Type B pancreatic cell (in vitro differentiated cells): ENCODE measurements at regions not wholly inside any gene's neighbourhood (a gene's known extent, or its start where the extent isn't known, plus 50 kb on each side); places are given as distances from the start of the nearest gene placed in this dataset.

Experiments used
- DNase-seq: peaks from one replicate; pipeline ENCODE4 v3.0.0; 2021; ENCODE audit warnings: mixed read lengths; ENCODE audit not compliant: unreplicated experiment; ENCODE audit errors: extremely low spot score
- H3K27ac Mint-ChIP-seq: 2 replicates; pipeline ENCODE4 v1.8.0; 2021; ENCODE audit warnings: mild to moderate bottlenecking, mixed read lengths
- H3K27me3 Mint-ChIP-seq: 2 replicates; pipeline ENCODE4 v1.8.0; 2021; ENCODE audit warnings: mixed read lengths
- H3K36me3 Mint-ChIP-seq: 2 replicates; pipeline ENCODE4 v1.8.0; 2021; ENCODE audit warnings: mixed read lengths
- H3K4me1 Mint-ChIP-seq: one replicate; pipeline ENCODE4 v1.8.0; 2021; ENCODE audit warnings: mixed read lengths; ENCODE audit not compliant: unreplicated experiment
- H3K4me3 Mint-ChIP-seq: 2 replicates; pipeline ENCODE4 v1.8.0; 2021; ENCODE audit warnings: mild to moderate bottlenecking, mixed read lengths
- H3K9me3 Mint-ChIP-seq: 2 replicates; pipeline ENCODE4 v1.8.0; 2021; ENCODE audit warnings: mixed read lengths
- CTCF ChIP-seq: fragments of 200-600 bp; sonication (generic); conservative IDR thresholded peaks from 2 replicates; pipeline ENCODE4 v1.5.0; 2021; ENCODE audit warnings: antibody characterized with exemption, mild to moderate bottlenecking

GRCh38 chr2:65813631-65814173 is 381.3 kb upstream of the SPRED2 start:
- H3K4me3 Mint-ChIP-seq, result no peak overlapping the region
- H3K9me3 Mint-ChIP-seq, result peaks cover 10% of the 10 kb centered on the region
- H3K27me3 Mint-ChIP-seq, result no peaks in the 10 kb centered on the region
- H3K4me1 Mint-ChIP-seq, result peaks cover 20% of the 10 kb centered on the region
- TF ChIP-seq CTCF, result no peak
- H3K27ac Mint-ChIP-seq, result peak overlapping the region; percentile 25
- no peak for DNase-seq
- no peaks in the 10 kb centered on the region for H3K36me3 Mint-ChIP-seq

- peaks cover 17% of the 10 kb centered on the region for H3K9me3 Mint-ChIP-seq
- no peak overlapping the region for H3K4me3 Mint-ChIP-seq
- no peaks in the 10 kb centered on the region for H3K36me3 Mint-ChIP-seq
- no peak for TF ChIP-seq CTCF
- no peak for DNase-seq
- no peaks in the 10 kb centered on the region for H3K27me3 Mint-ChIP-seq
- H3K4me1 Mint-ChIP-seq, result peaks cover 20% of the 10 kb centered on the region
- peak overlapping the region; percentile 25 for H3K27ac Mint-ChIP-seq
Measured at GRCh38 chr2:65812887-65813286, 380.5 kb upstream of the SPRED2 start.

DNA sequence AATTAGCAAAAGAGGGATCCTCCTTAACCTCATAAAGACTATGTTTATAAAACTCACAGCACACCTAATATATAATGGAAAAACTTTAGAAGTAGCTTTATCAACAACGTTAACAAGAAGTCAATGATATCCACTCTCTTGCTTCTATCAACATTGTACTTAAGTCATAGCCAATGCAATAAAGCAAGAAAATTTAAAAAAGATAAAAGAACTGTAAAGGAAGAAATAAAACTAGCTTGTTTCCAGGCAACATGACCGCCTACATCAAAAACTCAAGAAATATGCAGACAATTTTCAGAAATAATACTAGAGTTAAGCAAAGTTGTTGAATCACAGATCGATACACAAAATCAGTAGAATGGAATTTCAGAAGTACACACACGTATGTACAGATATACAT is 375.5 kb upstream of the SPRED2 start:
- peaks cover 15% of the 10 kb centered on the region for H3K9me3 Mint-ChIP-seq
- peaks cover 6% of the 10 kb centered on the region for H3K36me3 Mint-ChIP-seq
- H3K4me1 Mint-ChIP-seq, result peaks cover 4% of the 10 kb centered on the region
- no peak overlapping the region for H3K27ac Mint-ChIP-seq
- H3K4me3 Mint-ChIP-seq, result no peak overlapping the region
- H3K27me3 Mint-ChIP-seq, result no peaks in the 10 kb centered on the region
- no peak for TF ChIP-seq CTCF
- no peak for DNase-seq

GRCh38 chr2:65804777-65805176 is 372.4 kb upstream of the SPRED2 start:
- no peak for TF ChIP-seq CTCF
- Mint-ChIP-seq H3K9me3 (peaks cover 21% of the 10 kb centered on the region), H3K36me3 (peaks cover 6% of the 10 kb centered on the region), H3K27me3 (peaks cover 5% of the 10 kb centered on the region), H3K4me3 (no peak overlapping the region), H3K4me1 (peaks cover 12% of the 10 kb centered on the region), H3K27ac (no peak overlapping the region)
- DNase-seq, result no peak

- H3K4me1 Mint-ChIP-seq, result peaks cover 32% of the 10 kb centered on the region
Measured at GRCh38 chr2:65802298-65802942, 370.0 kb upstream of the SPRED2 start.

More at GRCh38 chr2:65802298-65802942, 370.0 kb upstream of the SPRED2 start:
- Mint-ChIP-seq H3K9me3 (peaks cover 12% of the 10 kb centered on the region), H3K27ac (no peak overlapping the region), H3K36me3 (peaks cover 6% of the 10 kb centered on the region), H3K4me3 (no peak overlapping the region), H3K27me3 (peaks cover 5% of the 10 kb centered on the region)
- no peak for DNase-seq
- TF ChIP-seq CTCF, result no peak
